ENCODE measurements at regions not wholly inside any gene's neighbourhood (a gene's known extent, or its start where the extent isn't known, plus 50 kb on each side); places are given as distances from the start of the nearest gene placed in this dataset.
"Not testable (repeated sequence)": the region's sequence is repeated elsewhere in the genome, so short reads cannot be mapped to it uniquely, and the experiment has no call there.

GRCh38 chrX:87924619-87925018 is 407.0 kb downstream of the KLHL4 start:
- no peaks in the 10 kb centered on the region for H3K9me3 ChIP-seq (ENCODE audit: control insufficient read depth, low read length)
- no peak overlapping the region for H3K27ac ChIP-seq (ENCODE audit: low read depth, low read length, severe bottlenecking)
- WGBS, 2 experiments (ENCODE audit: insufficient coverage in 2 of 2) = no CpG with 5 or more reads among the region's 3 CpGs
- H3K36me3 ChIP-seq (ENCODE audit: control insufficient read depth, insufficient read depth, low read length) = no peaks in the 10 kb centered on the region
- no peaks in the 10 kb centered on the region for H3K4me1 ChIP-seq (ENCODE audit: control insufficient read depth, insufficient read depth, low read length, poor library complexity, severe bottlenecking)
- no peak overlapping the region for H3K4me3 ChIP-seq (ENCODE audit: extremely low read depth, insufficient read depth, low read length, poor library complexity, severe bottlenecking)

- Histone ChIP-seq H3K4me3 (ENCODE audit: extremely low read depth, insufficient read depth, low read length, poor library complexity, severe bottlenecking) (no peak overlapping the region), H3K9me3 (ENCODE audit: control insufficient read depth, low read length) (no peaks in the 10 kb centered on the region), H3K27ac (ENCODE audit: low read depth, low read length, severe bottlenecking) (no peak overlapping the region), H3K36me3 (ENCODE audit: control insufficient read depth, insufficient read depth, low read length) (no peaks in the 10 kb centered on the region), H3K4me1 (ENCODE audit: control insufficient read depth, insufficient read depth, low read length, poor library complexity, severe bottlenecking) (no peaks in the 10 kb centered on the region)
- WGBS, 2 experiments (ENCODE audit: insufficient coverage in 2 of 2) = 90 to 100% methylated on average over 2 to 4 of the region's 7 CpGs
Observed at GRCh38 chrX:87941841-87942240, 424.2 kb downstream of the KLHL4 start.

GRCh38 chrX:87961471-87961870 is 443.9 kb downstream of the KLHL4 start:
- H3K4me3 ChIP-seq (ENCODE audit: extremely low read depth, insufficient read depth, low read length, poor library complexity, severe bottlenecking) = no peak overlapping the region
- H3K36me3 ChIP-seq (ENCODE audit: control insufficient read depth, insufficient read depth, low read length) = no peaks in the 10 kb centered on the region
- H3K9me3 ChIP-seq (ENCODE audit: control insufficient read depth, low read length) = no peaks in the 10 kb centered on the region
- no peak overlapping the region for H3K27ac ChIP-seq (ENCODE audit: low read depth, low read length, severe bottlenecking)
- 100% methylated on average over 1 of the region's 4 CpGs; no CpG with 5 or more reads in 1 of the 2 experiments for whole genome bisulfite sequencing, 2 experiments (ENCODE audit: insufficient coverage in 2 of 2)
- H3K4me1 ChIP-seq (ENCODE audit: control insufficient read depth, insufficient read depth, low read length, poor library complexity, severe bottlenecking) = no peaks in the 10 kb centered on the region

- Histone ChIP-seq H3K27ac (ENCODE audit: low read depth, low read length, severe bottlenecking) (no peak overlapping the region), H3K4me1 (ENCODE audit: control insufficient read depth, insufficient read depth, low read length, poor library complexity, severe bottlenecking) (no peaks in the 10 kb centered on the region), H3K36me3 (ENCODE audit: control insufficient read depth, insufficient read depth, low read length) (no peaks in the 10 kb centered on the region), H3K9me3 (ENCODE audit: control insufficient read depth, low read length) (no peaks in the 10 kb centered on the region), H3K4me3 (ENCODE audit: extremely low read depth, insufficient read depth, low read length, poor library complexity, severe bottlenecking) (no peak overlapping the region)
- WGBS, 2 experiments (ENCODE audit: insufficient coverage in 2 of 2) = no CpG with 5 or more reads among the region's 2 CpGs
Observed at GRCh38 chrX:87968118-87968517, 450.5 kb downstream of the KLHL4 start.

GRCh38 chrX:87972121-87972520 is 454.5 kb downstream of the KLHL4 start:
- not testable (repeated sequence) for H3K4me3 ChIP-seq (ENCODE audit: extremely low read depth, insufficient read depth, low read length, poor library complexity, severe bottlenecking); H3K4me1 ChIP-seq (ENCODE audit: control insufficient read depth, insufficient read depth, low read length, poor library complexity, severe bottlenecking); H3K9me3 ChIP-seq (ENCODE audit: control insufficient read depth, low read length); H3K36me3 ChIP-seq (ENCODE audit: control insufficient read depth, insufficient read depth, low read length)
- no CpG with 5 or more reads among the region's 6 CpGs for WGBS, 2 experiments (ENCODE audit: insufficient coverage in 2 of 2)
- peak overlapping the region; percentile 57 for H3K27ac ChIP-seq (ENCODE audit: low read depth, low read length, severe bottlenecking)

GRCh38 chrX:87975365-87975764 is 457.8 kb downstream of the KLHL4 start:
- Histone ChIP-seq H3K4me3 (ENCODE audit: extremely low read depth, insufficient read depth, low read length, poor library complexity, severe bottlenecking) (no peak overlapping the region), H3K27ac (ENCODE audit: low read depth, low read length, severe bottlenecking) (no peak overlapping the region), H3K36me3 (ENCODE audit: control insufficient read depth, insufficient read depth, low read length) (no peaks in the 10 kb centered on the region), H3K9me3 (ENCODE audit: control insufficient read depth, low read length) (peaks cover 6% of the 10 kb centered on the region), H3K4me1 (ENCODE audit: control insufficient read depth, insufficient read depth, low read length, poor library complexity, severe bottlenecking) (no peaks in the 10 kb centered on the region)
- WGBS, 2 experiments (ENCODE audit: insufficient coverage in 2 of 2) = no CpG with 5 or more reads among the region's 1 CpG

GRCh38 chrX:88007873-88008272 is 490.3 kb downstream of the KLHL4 start:
- H3K4me3 ChIP-seq (ENCODE audit: extremely low read depth, insufficient read depth, low read length, poor library complexity, severe bottlenecking); H3K9me3 ChIP-seq (ENCODE audit: control insufficient read depth, low read length); H3K4me1 ChIP-seq (ENCODE audit: control insufficient read depth, insufficient read depth, low read length, poor library complexity, severe bottlenecking); H3K27ac ChIP-seq (ENCODE audit: low read depth, low read length, severe bottlenecking); H3K36me3 ChIP-seq (ENCODE audit: control insufficient read depth, insufficient read depth, low read length): not testable (repeated sequence)
- no CpG with 5 or more reads among the region's 3 CpGs for WGBS, 2 experiments (ENCODE audit: insufficient coverage in 2 of 2)

GRCh38 chrX:88024022-88024421 is 506.4 kb downstream of the KLHL4 start:
- H3K27ac ChIP-seq (ENCODE audit: low read depth, low read length, severe bottlenecking) = no peak overlapping the region
- no CpG with 5 or more reads among the region's 3 CpGs for WGBS, 2 experiments (ENCODE audit: insufficient coverage in 2 of 2)
- H3K36me3 ChIP-seq (ENCODE audit: control insufficient read depth, insufficient read depth, low read length) = no peaks in the 10 kb centered on the region
- no peak overlapping the region for H3K4me3 ChIP-seq (ENCODE audit: extremely low read depth, insufficient read depth, low read length, poor library complexity, severe bottlenecking)
- no peaks in the 10 kb centered on the region for H3K4me1 ChIP-seq (ENCODE audit: control insufficient read depth, insufficient read depth, low read length, poor library complexity, severe bottlenecking)
- no peaks in the 10 kb centered on the region for H3K9me3 ChIP-seq (ENCODE audit: control insufficient read depth, low read length)

GRCh38 chrX:88072339-88073030 is 554.9 kb downstream of the KLHL4 start:
- Histone ChIP-seq H3K4me1 (ENCODE audit: control insufficient read depth, insufficient read depth, low read length, poor library complexity, severe bottlenecking) (peaks cover 6% of the 10 kb centered on the region), H3K36me3 (ENCODE audit: control insufficient read depth, insufficient read depth, low read length) (no peaks in the 10 kb centered on the region), H3K27ac (ENCODE audit: low read depth, low read length, severe bottlenecking) (no peak overlapping the region), H3K4me3 (ENCODE audit: extremely low read depth, insufficient read depth, low read length, poor library complexity, severe bottlenecking) (no peak overlapping the region), H3K9me3 (ENCODE audit: control insufficient read depth, low read length) (no peaks in the 10 kb centered on the region)
- WGBS, 2 experiments (ENCODE audit: insufficient coverage in 2 of 2) = no CpG with 5 or more reads among the region's 2 CpGs

- no peaks in the 10 kb centered on the region for H3K4me1 ChIP-seq (ENCODE audit: control insufficient read depth, insufficient read depth, low read length, poor library complexity, severe bottlenecking)
- no peak overlapping the region for H3K4me3 ChIP-seq (ENCODE audit: extremely low read depth, insufficient read depth, low read length, poor library complexity, severe bottlenecking)
- H3K36me3 ChIP-seq (ENCODE audit: control insufficient read depth, insufficient read depth, low read length) = no peaks in the 10 kb centered on the region
- no peaks in the 10 kb centered on the region for H3K9me3 ChIP-seq (ENCODE audit: control insufficient read depth, low read length)
- no CpG with 5 or more reads among the region's 2 CpGs for WGBS, 2 experiments (ENCODE audit: insufficient coverage in 2 of 2)
- no peak overlapping the region for H3K27ac ChIP-seq (ENCODE audit: low read depth, low read length, severe bottlenecking)
Observed at GRCh38 chrX:88101968-88102367, 584.4 kb downstream of the KLHL4 start.

- H3K27ac ChIP-seq (ENCODE audit: low read depth, low read length, severe bottlenecking) = no peak overlapping the region
- no peaks in the 10 kb centered on the region for H3K9me3 ChIP-seq (ENCODE audit: control insufficient read depth, low read length)
- no peaks in the 10 kb centered on the region for H3K4me1 ChIP-seq (ENCODE audit: control insufficient read depth, insufficient read depth, low read length, poor library complexity, severe bottlenecking)
- no peaks in the 10 kb centered on the region for H3K36me3 ChIP-seq (ENCODE audit: control insufficient read depth, insufficient read depth, low read length)
- H3K4me3 ChIP-seq (ENCODE audit: extremely low read depth, insufficient read depth, low read length, poor library complexity, severe bottlenecking) = no peak overlapping the region
- no CpG with 5 or more reads among the region's 3 CpGs for WGBS, 2 experiments (ENCODE audit: insufficient coverage in 2 of 2)
Observed at GRCh38 chrX:88135735-88136134, 611.3 kb upstream of the CPXCR1 start.
